MV-4-11 (cell line): ENCODE measurements at regions not wholly inside any gene's neighbourhood (a gene's known extent, or its start where the extent isn't known, plus 50 kb on each side); places are given as distances from the start of the nearest gene placed in this dataset.
"Not testable (repeated sequence)": the region's sequence is repeated elsewhere in the genome, so short reads cannot be mapped to it uniquely, and the experiment has no call there.

Source experiments
- DNase-seq: peaks from one replicate; lab custom pipeline; 2025; lab: John Stamatoyannopoulos, UW

DNA sequence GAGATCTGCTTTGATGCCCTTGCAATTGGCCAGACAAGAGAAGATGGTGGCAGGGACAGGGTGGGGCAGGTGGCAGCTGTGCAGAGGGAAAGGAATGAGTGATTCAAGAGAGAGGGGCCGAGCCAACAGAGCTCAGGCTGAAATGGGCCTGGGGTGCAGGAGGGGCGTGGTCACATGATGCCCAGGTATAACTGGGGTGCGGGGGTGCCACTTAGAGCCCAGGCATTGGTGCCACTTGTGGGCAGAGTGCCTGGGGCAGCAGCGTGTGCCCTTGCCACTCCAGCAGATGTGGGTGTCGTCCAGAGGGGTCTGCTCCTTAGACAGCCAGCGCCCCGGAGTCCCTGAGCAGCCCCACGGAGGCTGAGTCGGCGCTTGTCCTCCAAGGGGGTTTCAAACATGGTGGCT, 88.7 kb downstream of the PLXNA1 start:
- no peak for DNase-seq

DNA sequence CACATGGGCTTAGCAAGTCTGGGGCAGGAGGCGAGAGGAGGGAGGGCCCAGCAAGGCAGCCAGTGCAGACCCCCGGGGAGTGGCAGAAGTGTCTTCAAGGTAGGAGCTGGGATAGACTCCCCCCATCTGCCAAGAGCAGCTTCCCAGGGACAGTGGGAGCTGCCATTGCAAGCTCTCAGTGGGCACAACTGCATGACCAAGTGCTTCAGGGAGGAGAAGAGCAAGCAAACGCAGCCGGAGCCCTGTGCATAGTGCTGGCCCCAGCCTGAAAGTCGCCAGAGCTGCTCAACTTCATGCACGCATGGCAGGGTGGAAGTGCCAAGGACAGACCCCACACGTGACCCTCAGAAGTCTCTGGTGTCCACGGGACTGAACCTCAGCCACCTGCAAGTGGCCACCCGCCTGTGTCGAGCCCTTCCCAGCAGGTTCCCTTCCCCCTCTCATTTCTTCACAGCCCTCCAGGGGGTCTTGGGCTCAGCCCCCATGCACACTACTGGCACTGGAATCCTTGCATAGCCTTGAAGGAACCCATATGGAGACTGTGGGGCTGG, 89.4 kb downstream of the PLXNA1 start:
- no peak for DNase-seq

DNA sequence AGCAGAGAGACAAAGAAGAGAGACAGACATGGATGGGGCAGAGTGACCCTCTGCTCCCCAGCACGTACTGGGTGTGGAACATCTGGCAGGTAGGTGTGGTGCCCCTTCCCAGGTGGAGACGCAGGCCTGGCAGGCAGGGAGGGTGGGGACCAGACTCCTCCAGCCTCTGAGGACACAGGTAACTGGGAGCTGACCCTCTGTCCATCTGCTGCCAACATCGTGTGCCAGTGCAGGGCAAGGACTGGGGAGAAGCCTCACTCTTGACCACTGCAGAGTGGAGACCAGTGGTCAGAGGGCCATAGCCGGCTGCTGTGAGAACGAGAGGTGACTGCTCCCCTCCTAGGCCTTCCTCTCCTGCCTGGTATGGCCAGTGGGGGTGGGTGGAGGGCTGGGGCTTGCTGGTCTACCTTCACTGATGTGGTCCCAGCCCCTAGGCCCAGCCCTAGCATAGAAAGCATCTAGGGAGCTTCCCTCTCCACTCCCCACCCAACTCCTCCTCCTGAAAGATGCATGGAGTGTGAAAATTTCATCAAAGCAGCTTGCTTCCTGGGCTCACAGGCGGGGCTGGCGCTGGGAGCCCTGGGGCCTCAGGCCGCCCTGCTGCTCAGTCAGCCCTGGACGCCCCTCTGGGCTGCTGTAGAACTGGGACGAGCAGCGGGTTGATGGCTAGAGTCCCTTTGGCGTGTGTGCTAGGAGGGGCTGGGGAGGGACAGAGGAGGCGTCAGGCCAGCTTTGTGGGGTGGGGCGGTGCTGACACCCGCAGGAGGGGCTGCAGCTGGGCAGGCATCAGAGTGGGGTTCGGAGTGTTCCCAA, 90.3 kb downstream of the PLXNA1 start:
- no peak for DNase-seq

DNA sequence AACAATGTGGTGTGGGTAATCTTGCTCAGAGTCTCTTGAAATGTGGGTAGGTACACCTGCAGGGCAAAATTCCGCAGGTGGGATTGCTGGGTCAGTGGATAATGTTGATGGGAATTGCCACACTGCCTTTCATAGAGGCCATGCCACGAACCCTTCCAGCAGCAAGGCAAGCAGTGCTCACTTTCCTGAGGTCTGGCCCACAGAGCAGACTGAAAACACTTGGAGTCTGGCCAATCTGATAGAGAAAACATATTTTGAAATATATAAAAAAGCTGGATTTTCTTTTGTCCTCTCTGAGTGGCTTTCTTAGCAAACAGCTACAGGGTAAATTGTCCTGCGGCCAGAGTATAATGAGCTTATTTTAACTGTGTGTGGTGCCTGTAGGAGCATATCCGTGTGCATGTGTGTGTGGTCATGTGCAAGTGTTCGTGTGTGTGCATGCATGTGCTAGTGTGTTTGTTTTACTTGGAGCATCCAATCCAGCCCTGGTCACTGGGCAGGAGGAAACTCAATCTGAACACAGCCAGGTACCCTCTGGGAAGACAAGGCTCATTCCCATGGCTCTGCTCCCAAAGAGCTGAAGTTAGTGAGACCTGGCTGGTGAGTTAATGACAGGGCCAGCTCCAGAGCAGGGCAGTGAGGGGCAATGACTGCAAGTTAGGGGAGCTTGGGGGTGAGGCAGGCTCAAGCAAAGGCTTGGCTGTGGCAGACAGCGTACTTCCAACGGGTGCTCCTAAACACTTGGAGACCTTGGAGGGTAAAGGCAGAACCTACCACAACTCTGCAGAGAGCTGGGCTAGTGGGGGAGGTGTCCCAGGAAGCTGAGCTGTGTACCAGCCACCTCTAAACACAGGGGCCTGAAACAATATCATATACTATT, 91.3 kb downstream of the PLXNA1 start:
- DNase-seq = no peak

DNA sequence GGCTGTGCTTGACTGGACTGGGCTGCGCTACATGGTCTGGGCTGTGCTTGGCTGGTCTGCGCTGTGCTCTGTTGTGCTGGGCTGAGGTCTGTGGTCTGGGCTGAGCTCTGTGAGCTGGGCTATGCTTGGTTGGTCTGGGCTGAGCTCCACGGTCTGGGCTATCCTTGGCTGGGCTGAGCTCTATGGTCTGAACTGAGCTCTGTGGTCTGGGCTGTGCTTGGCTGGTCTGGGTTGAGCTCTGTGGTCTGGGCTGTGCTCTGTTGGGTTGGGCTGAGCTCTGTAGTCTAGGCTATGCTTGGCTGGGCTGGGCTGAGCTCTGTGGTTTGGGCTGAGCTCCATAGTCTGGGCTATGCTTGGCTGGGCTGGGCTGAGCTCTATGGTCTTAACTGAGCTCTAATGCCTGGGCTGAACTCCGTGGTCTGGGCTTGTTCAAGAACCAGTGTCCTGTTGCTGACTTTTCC, 92.0 kb downstream of the PLXNA1 start:
- peak; percentile 93 for DNase-seq

DNA sequence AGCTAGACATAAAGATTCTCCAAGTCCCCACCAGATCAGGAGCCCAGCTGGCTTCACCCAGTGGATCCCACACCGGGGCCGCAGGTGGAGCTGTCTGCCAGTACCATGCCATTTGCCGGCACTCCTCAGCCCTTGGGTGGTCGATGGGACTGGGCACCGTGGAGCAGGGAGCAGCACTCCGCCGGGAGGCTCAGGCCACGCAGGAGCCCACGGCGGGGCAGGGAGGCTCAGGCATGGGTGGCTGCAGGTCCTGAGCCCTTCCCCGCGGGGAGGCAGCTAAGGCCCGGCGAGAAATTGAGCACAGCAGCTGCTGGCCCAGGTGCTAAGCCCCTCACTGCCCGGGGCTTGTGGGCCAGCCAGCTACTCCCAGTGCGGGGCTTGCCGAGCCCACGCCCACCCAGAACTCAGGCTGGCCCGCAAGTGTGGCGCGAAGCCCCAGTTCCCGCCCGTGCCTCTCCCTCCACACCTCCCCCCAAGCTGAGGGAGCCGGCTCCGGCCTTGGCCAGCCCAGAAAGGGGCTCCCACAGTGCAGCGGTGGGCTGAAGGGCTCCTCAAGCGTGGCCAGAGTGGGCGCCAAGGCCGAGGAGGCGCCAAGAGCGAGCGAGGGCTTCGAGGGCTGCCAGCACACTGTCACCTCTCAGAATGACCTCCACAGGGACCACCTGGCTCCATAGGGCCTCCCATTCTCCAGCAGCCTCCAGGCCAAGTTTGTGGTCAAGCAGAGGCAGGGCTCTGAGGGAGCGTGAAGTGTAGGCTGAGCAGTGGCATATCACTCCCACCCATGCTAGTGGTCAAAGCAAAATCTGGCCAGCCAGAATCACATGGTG, 93.5 kb downstream of the PLXNA1 start:
- not testable (repeated sequence) for DNase-seq

DNA sequence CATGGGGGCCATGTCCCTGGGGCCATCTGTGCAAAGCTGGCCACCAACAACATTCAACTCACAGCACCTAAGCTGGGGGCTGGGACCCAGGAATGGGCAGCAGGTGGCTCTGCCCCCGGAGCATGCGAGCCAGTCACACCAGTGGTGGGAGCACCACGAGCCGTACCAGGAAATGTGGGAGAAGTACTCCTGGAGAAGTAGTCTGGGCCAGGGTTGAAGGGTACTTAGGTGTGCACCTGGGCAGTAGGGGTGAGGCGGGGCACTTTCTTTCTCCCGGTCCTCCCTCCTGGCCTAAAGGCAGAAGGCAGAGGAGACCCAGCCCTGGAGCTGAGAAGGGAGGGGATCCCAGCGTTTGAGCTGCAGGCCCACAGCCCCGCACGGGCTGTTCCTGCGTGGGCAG, 94.2 kb downstream of the PLXNA1 start:
- DNase-seq = no peak

DNA sequence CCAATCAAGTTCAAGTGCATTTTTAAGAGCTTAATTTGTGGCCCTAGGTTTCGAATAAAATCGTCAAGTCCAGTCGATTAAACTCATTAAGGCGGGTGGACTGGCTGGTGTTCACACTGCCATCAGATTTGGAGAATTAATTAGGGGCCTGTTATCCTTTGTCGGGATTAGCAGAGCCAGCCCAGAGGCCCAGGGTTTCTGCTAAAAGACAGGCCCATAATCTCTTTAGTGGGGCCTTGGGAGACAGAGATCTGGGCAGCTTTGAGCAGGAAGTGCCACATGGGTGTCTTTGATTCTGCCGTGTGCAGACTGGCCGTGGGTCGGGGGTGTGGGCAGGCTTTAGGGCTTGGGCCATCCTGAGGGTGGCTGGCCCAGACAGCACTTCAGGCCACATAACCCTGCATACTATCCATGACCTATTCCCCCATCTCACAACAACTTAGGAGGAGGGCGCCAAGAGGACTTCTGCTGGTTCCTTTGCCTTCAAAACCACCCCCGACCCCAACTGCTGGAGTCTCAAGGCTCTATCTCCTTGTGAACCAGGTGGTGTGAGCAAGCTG, 94.7 kb downstream of the PLXNA1 start:
- DNase-seq = no peak

DNA sequence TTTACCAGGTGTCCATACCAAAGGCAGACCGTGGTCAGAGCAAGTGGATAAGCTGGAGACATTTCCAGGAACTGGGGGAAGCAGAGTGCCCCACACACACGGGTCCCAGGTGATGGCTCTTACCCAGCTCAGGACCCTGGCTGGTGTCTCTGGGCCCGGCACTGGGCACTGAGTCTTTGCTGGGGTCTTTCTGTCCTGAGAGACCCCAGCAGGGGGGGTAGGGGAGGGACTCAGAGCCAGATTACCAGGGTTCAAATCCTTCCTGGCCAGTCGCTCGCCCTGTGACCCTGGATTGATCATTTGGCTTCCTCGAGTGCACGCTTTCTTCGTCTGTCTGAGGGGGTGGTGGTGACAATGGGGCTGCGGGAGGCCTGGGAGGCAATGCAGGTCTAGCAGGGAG, 95.7 kb downstream of the PLXNA1 start:
- DNase-seq = no peak

DNA sequence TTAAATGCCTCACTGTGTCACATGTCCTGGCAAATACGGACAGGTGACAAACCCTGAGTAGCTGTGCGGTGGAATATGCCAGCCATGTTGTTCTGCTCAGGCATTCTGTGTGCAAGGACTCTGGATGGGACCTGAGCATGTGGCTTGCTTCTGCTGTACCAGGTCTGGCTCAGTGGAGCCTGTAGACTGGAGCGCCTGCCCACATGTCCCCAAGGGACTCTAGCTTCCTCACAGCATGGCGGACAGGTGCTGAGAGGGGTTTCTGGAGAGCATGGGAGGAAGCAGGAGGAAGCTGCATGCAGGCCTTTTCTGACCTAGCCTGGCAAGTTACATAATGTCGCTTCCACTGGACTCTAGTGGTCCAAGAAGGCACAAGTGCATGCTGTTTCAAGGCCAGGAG, 96.3 kb downstream of the PLXNA1 start:
- no peak for DNase-seq

DNA sequence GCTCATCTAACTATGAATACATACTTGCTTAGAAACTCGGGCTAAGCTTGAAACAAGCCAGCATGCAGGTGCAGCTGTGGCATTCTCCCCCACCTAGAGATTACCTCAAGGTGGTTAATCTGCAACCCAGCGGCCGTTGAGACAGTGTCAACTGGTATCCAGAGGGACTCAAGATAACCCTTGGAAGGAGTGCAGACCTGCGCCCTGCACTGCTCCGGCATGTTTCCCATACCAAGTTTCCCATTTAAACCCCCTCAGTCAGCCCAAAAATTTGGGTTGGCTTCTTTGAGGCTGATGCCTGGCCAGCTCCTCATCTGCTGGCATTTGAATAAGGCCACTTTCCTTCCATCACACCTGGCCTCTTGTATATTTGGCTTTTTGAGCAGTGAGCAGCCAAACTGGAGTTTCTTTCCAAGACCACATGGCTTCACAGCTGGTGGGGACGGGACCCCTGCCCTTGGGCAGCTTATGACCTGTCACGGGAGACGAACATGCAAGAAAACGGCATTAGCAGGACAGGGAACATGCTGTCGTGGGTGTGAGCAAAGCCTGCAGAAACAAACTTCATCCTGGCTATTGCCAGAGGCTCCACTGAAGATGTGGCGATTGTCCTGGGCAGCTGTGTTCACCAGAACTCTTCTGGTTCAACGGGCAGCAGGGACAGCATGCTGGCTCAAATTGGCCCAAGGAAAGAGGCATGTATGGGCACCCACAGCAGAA, 98.2 kb downstream of the PLXNA1 start:
- DNase-seq = no peak

DNA sequence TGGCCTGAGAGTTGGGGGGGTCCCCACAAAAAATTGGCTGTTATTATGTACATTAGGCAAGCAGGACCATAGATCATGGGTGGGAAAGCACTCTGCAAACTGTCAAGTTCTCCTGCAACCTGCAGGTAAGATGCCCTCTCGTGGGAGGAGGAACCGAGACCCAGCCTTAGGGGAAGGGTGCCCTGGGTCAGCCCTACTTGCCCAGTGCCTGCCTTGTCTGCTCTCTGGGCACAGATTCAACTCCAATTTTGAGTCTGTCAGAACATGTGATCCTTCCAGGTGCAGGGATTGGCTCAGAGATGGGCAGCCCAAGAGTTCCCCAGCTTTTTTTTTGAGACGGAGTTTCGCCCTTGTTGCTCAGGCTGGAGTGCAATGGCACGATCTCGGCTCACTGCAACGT, 99.2 kb downstream of the PLXNA1 start:
- DNase-seq = no peak

DNA sequence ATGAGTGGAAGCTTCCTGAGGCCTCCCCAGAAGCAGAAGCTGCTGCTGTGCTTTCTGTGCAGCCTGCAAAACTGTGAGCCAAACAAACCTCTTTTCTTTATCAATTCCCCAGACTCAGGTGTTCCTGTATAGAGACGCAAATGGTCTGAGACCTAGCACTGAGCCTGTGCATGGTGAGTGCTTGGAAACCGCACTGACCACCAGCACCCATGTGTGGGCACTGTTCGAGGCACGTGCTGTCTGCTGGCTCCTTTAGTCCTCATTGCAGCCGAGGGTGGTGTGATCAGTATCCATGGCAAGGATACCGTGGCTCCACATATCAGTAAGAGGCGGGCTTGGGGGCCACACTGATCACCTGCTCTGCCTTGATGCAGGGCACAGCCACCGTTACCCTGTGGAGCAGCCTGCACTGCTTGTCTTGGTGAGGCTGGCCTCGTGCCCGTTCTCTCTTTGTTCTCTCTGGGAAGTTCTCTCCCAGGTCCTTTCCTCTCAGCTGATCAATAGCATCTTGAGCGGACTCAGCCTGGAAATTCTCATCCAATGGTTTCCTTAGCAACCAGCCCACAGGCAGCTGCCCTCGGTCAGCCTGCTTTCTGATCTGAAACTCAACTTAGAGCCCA, 101.0 kb downstream of the PLXNA1 start:
- DNase-seq = no peak

DNA sequence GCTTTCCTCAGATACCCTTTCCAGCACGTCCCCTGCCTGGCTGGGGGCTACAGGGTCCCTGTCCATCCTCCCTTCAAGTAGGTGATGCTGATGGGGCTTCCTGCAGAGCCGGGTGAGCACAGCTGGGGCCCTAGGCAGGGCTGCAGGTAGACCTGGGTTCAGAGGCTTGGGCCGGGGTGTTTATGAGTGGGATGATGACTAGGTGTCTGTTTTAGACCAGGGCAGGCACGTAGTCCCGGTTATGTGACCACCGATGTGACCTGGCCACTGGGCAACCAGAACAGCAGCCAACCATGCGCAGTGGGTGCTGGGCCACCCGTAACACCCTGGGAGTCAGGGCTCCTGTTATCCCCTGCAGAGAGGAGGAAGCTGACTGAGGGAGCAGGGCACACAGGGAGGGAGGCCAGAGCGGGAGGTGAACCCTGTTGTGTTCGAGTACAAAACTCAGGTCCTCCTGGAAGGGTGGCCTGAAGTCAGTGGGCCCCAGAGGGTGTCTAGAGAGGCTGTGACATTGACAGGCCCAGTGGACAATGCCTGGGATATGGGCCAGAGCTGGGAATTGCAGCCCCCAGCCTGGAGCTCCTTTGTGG, 101.6 kb downstream of the PLXNA1 start:
- no peak for DNase-seq

DNA sequence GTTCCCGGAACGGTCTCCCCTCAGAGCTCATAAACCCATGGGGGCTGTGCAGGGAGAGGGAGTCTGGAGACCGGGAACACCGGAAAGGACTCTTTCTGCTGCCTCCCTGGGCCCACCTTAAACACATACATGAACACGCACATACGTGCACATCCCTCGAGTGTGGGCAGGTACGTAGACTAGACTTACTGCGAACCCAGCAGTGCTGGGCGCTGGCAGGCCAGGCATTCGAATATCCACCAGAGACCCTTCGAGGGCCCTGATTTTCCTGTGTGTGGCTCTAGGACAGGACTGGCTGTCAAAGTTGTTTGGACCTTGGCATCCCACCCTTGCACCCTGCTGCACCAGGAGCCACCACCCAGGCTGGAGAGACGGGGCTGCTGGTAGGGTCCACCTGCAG, 102.7 kb downstream of the PLXNA1 start:
- no peak for DNase-seq

DNA sequence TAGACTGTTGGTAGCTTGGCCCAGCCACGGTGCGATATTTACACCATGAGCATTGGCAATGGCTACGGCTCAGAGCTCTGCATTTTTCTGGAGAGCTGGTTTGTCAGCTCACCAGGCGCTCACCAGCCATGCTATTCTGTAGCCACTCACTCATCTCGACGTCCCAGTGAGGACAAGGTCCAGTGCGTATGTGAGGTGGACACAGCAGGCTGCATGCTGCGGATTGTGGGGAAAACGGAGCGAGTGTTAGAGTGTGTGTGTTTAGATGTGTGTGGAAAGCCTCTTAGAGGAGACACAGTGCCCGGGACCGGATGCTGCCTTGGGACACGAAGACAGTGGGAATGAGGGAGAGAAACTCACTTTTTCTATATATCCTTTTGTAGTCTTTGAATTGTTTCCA, 103.7 kb downstream of the PLXNA1 start:
- not testable (repeated sequence) for DNase-seq

DNA sequence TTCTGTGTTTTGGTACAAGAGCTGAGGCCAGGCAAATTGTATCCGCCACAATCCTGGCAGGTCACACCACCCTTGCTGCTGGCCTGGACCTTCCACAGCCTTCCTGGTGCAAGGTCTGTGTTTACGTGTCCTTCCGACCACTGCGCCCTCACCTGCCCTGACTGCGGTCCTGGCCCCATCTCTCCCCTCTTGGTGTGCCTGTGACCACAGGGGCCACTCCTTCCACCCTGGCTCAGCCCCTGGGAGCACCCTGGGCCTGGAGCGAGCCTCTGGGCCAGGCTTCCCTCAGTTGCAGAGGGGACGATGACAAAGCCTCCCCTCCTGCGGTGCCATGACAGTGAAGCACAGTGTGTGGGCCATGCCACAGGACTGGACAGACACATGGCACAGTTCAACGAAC, 104.5 kb downstream of the PLXNA1 start:
- no peak for DNase-seq

DNA sequence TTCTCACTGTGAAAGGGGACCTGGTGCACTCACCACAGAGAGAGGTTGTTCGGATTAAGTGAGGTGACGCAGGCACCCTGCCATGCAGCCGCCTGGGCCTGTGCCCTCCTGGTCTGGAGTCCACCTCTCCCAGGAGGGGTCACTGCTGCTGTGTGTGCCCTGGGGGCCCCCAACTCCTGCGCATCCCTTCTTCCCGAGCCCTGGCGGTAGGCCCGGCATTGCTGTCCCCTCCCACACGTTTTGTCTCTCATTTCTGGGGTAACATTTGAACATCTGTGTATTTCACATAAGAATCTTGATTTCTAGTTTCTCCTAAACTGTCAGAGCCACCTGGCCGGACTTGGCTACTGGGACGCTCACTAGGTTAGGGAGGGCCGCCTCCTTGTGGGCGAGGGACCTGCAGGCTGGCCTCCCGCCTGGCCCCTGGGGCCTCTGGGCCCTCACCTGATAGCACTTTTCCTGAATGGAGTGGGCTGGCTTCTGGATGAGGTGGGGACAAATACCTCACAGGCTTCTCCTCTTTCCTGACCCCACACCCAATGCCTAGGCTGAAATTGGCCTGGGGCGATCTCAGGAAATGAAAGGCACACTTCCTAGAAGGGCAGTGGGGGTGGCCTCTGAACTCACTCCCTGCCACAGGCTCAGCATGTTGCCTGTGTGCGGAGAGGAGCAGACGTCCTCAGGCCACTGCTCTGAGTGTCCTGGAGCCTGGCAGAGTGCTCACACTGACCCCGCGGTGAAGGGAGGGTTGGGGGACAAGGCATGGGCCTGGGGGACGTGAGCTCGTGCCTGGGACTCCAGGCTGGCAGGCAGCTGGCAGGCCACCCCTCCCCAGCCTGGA, 104.2 kb upstream of the PRR23E start:
- DNase-seq = no peak

DNA sequence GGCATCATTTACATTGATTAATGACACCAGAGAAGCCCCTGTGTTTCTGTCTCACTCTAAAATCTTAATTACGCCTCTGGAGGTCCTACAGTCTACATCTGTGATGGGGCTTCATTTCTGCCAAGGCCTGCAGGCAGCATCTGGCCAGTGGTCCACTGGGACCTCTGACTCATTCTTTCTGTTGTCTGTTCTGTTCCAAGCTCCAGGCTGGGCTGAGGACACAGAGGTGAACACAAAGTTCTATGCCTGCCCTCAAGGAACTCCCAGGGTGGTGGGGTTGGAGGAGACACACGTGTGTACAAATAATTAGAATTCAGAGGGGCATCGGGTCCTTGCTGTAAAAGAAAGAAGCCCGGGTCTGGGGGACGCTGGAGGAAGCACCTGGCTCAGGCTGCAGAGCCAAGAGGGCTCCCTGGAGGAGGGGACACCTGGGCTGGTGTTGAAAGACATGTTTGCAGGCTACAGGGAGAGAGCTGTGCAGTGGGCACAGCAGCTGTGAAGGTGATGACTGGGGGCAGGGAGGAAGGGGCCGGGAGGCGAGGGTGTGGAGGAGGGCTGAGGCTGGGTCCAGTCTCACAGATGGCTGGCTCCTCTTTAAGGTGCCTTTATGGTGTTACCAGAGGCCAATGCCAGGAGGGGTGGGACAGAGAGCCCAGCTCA, 103.3 kb upstream of the PRR23E start:
- no peak for DNase-seq
